ENCODE measurements at regions not wholly inside any gene's neighbourhood (a gene's known extent, or its start where the extent isn't known, plus 50 kb on each side); places are given as distances from the start of the nearest gene placed in this dataset.
"Not testable (repeated sequence)": the region's sequence is repeated elsewhere in the genome, so short reads cannot be mapped to it uniquely, and the experiment has no call there.

DNA sequence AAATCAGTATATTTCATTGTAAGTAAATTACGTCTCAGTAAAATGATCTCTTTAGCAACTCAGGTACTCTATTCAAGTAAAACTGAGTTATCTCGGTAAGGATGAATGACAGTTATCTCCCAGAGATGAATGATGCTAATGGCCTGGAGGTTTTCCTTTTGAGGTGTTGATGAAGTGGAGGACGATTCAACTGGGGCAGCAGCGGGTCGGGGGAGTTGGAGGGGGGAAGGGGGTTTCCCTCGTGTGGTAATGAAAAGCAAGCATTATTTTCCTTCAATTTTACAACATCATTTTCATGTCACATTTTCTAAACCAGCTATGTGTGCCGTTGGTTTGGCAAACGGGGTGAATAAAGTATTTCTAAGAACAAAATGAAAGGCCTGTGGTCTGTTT lies 92.4 kb upstream of the ATXN3L start:
- H3K79me1 ChIP-seq (ENCODE audit: low read length) = no peaks in the 10 kb centered on the region
- no peaks in the 10 kb centered on the region for H3K9me3 ChIP-seq (ENCODE audit: insufficient read depth, low read depth, low read length)
- no peak overlapping the region for H2BK120ac ChIP-seq (ENCODE audit: insufficient read depth, low read length, poor library complexity)
- H2BK5ac ChIP-seq (ENCODE audit: low read depth, low read length, poor library complexity) = no peak overlapping the region
- H2AFZ ChIP-seq (ENCODE audit: insufficient read depth, low read length, poor library complexity) = no peak overlapping the region
- no peaks in the 10 kb centered on the region for H3K36me3 ChIP-seq (ENCODE audit: control insufficient read depth in 1 of 2, insufficient read depth in 2 of 2, low read length in 2 of 2)
- H3K4me2 ChIP-seq (ENCODE audit: low read length) = no peak overlapping the region
- no peak overlapping the region for H3K14ac ChIP-seq (ENCODE audit: low read length)
- H3K79me2 ChIP-seq (ENCODE audit: control insufficient read depth, insufficient read depth, low read length, poor library complexity) = no peaks in the 10 kb centered on the region
- H4K8ac ChIP-seq (ENCODE audit: low read depth, low read length) = no peak overlapping the region
- no peak overlapping the region for H4K12ac ChIP-seq (ENCODE audit: low read depth, low read length)
- no peak overlapping the region for H2AK5ac ChIP-seq (ENCODE audit: low read length)
- no peak overlapping the region for H3K27ac ChIP-seq (ENCODE audit: low read depth, low read length)
- H3K27me3 ChIP-seq (ENCODE audit: insufficient read depth, low read length) = no peaks in the 10 kb centered on the region
- no peak overlapping the region for H3K4ac ChIP-seq (ENCODE audit: low read depth, low read length)
- H3K4me1 ChIP-seq (ENCODE audit: control insufficient read depth in 1 of 2, insufficient read depth in 2 of 2, low read length in 2 of 2) = no peaks in the 10 kb centered on the region
- H3K9ac ChIP-seq (ENCODE audit: low read length) = no peak overlapping the region
- H3K23ac ChIP-seq (ENCODE audit: low read length) = no peak overlapping the region
- no peak for DNase-seq
- no peak overlapping the region for H3K4me3 ChIP-seq (ENCODE audit: low read depth, low read length)
- no peak overlapping the region for H3K18ac ChIP-seq (ENCODE audit: low read length)
- no peak overlapping the region for H4K91ac ChIP-seq (ENCODE audit: low read depth, low read length)
- WGBS (ENCODE audit: extremely low coverage, insufficient coverage, insufficient read length) = no CpG with 5 or more reads among the region's 8 CpGs
- no peak overlapping the region for H2BK12ac ChIP-seq (ENCODE audit: low read length)

DNA sequence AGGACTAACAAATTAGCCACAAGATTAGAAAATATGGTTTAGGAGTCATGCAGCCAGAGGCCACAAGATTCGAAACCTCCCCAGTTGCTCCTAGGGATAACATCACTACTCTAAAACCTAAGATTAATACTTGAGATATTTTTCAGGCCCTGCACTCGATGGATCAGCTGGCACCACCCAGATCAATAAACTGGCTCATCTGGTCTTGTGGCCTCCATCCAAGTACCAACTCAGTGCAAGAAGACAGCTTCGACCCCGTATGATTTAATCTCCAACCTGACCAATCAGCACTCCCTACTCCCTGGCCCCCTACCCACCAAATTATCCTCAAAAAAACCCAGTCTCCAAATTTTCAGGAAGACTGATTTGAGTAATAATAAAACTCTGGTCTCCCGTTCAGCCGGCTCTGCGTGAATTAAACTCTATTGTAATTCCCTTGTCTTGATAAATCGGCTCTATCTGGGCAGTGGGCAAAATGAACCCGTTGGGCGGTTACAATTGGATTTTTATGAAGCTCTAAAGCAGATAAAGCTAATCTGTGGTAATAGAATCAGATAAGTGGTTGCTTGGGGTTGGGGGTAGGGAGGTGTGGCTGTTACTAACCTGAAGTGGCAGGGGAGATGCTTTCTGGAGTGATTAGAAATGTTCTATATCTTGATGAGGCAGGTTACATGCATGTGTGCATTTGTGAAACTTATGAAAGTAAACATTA lies 91.8 kb upstream of the ATXN3L start:
- no CpG with 5 or more reads among the region's 10 CpGs for WGBS (ENCODE audit: extremely low coverage, insufficient coverage, insufficient read length)

DNA sequence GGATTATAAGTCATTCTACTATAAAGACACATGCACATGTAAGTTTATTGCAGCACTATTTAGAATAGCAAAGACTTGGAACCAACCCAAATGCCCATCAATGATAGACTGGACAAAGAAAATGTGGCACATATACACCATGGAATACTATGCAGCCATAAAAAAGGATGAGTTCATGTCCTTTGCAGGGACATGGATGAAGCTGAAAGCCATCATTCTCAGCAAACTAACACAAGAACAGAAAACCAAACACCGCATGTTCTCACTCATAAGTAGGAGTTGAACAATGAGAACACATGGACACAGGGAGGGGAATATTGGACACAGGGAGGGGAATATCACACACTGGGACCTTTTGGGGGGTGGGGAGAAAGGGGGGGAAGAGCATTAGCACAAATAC lies 88.7 kb upstream of the ATXN3L start:
- not testable (repeated sequence) for H4K8ac ChIP-seq (ENCODE audit: low read depth, low read length); H3K9ac ChIP-seq (ENCODE audit: low read length); H2BK120ac ChIP-seq (ENCODE audit: insufficient read depth, low read length, poor library complexity); H3K4me3 ChIP-seq (ENCODE audit: low read depth, low read length); H3K27ac ChIP-seq (ENCODE audit: low read depth, low read length); H3K27me3 ChIP-seq (ENCODE audit: insufficient read depth, low read length); H3K4me1 ChIP-seq (ENCODE audit: control insufficient read depth in 1 of 2, insufficient read depth in 2 of 2, low read length in 2 of 2); H3K4ac ChIP-seq (ENCODE audit: low read depth, low read length); DNase-seq; H3K36me3 ChIP-seq (ENCODE audit: control insufficient read depth in 1 of 2, insufficient read depth in 2 of 2, low read length in 2 of 2); H3K9me3 ChIP-seq (ENCODE audit: insufficient read depth, low read depth, low read length); H2BK5ac ChIP-seq (ENCODE audit: low read depth, low read length, poor library complexity); H2BK12ac ChIP-seq (ENCODE audit: low read length); H3K23ac ChIP-seq (ENCODE audit: low read length); H3K4me2 ChIP-seq (ENCODE audit: low read length); H3K14ac ChIP-seq (ENCODE audit: low read length); H4K91ac ChIP-seq (ENCODE audit: low read depth, low read length); H3K18ac ChIP-seq (ENCODE audit: low read length); H3K79me1 ChIP-seq (ENCODE audit: low read length); H2AK5ac ChIP-seq (ENCODE audit: low read length); H3K79me2 ChIP-seq (ENCODE audit: control insufficient read depth, insufficient read depth, low read length, poor library complexity); H4K12ac ChIP-seq (ENCODE audit: low read depth, low read length); H2AFZ ChIP-seq (ENCODE audit: insufficient read depth, low read length, poor library complexity)
- no CpG with 5 or more reads among the region's 1 CpG for WGBS (ENCODE audit: extremely low coverage, insufficient coverage, insufficient read length)

More for the DNA sequence above, 91.8 kb upstream of the ATXN3L start:
- no peak overlapping the region for H3K27ac ChIP-seq (ENCODE audit: low read depth, low read length)
- no peak for DNase-seq
- no peak overlapping the region for H3K4me2 ChIP-seq (ENCODE audit: low read length)
- H2BK120ac ChIP-seq (ENCODE audit: insufficient read depth, low read length, poor library complexity) = no peak overlapping the region
- H3K79me2 ChIP-seq (ENCODE audit: control insufficient read depth, insufficient read depth, low read length, poor library complexity) = no peaks in the 10 kb centered on the region
- H3K23ac ChIP-seq (ENCODE audit: low read length) = no peak overlapping the region
- H3K9ac ChIP-seq (ENCODE audit: low read length) = no peak overlapping the region
- H2AFZ ChIP-seq (ENCODE audit: insufficient read depth, low read length, poor library complexity) = no peak overlapping the region
- H3K4ac ChIP-seq (ENCODE audit: low read depth, low read length) = no peak overlapping the region
- H3K4me3 ChIP-seq (ENCODE audit: low read depth, low read length) = no peak overlapping the region
- no peak overlapping the region for H4K8ac ChIP-seq (ENCODE audit: low read depth, low read length)
- no peaks in the 10 kb centered on the region for H3K4me1 ChIP-seq (ENCODE audit: control insufficient read depth in 1 of 2, insufficient read depth in 2 of 2, low read length in 2 of 2)
- H3K18ac ChIP-seq (ENCODE audit: low read length) = no peak overlapping the region
- no peaks in the 10 kb centered on the region for H3K79me1 ChIP-seq (ENCODE audit: low read length)
- H3K27me3 ChIP-seq (ENCODE audit: insufficient read depth, low read length) = no peaks in the 10 kb centered on the region
- no peak overlapping the region for H2BK12ac ChIP-seq (ENCODE audit: low read length)
- H2BK5ac ChIP-seq (ENCODE audit: low read depth, low read length, poor library complexity) = no peak overlapping the region
- no peaks in the 10 kb centered on the region for H3K9me3 ChIP-seq (ENCODE audit: insufficient read depth, low read depth, low read length)
- no peaks in the 10 kb centered on the region for H3K36me3 ChIP-seq (ENCODE audit: control insufficient read depth in 1 of 2, insufficient read depth in 2 of 2, low read length in 2 of 2)
- H4K91ac ChIP-seq (ENCODE audit: low read depth, low read length) = no peak overlapping the region
- no peak overlapping the region for H4K12ac ChIP-seq (ENCODE audit: low read depth, low read length)
- H2AK5ac ChIP-seq (ENCODE audit: low read length) = no peak overlapping the region
- H3K14ac ChIP-seq (ENCODE audit: low read length) = no peak overlapping the region

DNA sequence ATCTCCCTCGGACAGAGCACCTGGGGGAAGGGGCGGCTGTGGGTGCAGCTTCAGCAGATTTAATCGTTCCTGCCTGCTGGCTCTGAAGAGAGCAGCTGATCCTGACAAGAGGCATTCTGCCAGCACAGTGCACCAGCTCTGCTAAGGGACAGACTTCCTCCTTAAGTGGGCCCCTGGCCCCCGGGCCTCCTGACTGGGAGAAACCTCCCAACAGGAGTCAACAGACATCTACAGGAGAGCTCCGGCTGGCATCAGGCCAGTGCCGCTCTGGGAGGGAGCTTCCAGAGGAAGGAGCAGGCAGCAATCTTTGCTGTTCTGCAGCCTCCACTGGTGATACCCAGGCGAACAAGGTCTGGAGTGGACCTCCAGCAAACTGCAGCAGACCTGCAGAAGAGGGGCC lies 84.9 kb upstream of the ATXN3L start:
- not testable (repeated sequence) for H3K27me3 ChIP-seq (ENCODE audit: insufficient read depth, low read length); H3K4me2 ChIP-seq (ENCODE audit: low read length); H3K18ac ChIP-seq (ENCODE audit: low read length); H3K9me3 ChIP-seq (ENCODE audit: insufficient read depth, low read depth, low read length); H2BK5ac ChIP-seq (ENCODE audit: low read depth, low read length, poor library complexity); H2AK5ac ChIP-seq (ENCODE audit: low read length); H3K4ac ChIP-seq (ENCODE audit: low read depth, low read length); H3K79me2 ChIP-seq (ENCODE audit: control insufficient read depth, insufficient read depth, low read length, poor library complexity); H3K36me3 ChIP-seq (ENCODE audit: control insufficient read depth in 1 of 2, insufficient read depth in 2 of 2, low read length in 2 of 2); H3K4me1 ChIP-seq (ENCODE audit: control insufficient read depth in 1 of 2, insufficient read depth in 2 of 2, low read length in 2 of 2); H4K8ac ChIP-seq (ENCODE audit: low read depth, low read length); H2AFZ ChIP-seq (ENCODE audit: insufficient read depth, low read length, poor library complexity); H3K14ac ChIP-seq (ENCODE audit: low read length); H3K27ac ChIP-seq (ENCODE audit: low read depth, low read length); DNase-seq; H3K4me3 ChIP-seq (ENCODE audit: low read depth, low read length); H2BK120ac ChIP-seq (ENCODE audit: insufficient read depth, low read length, poor library complexity); H3K23ac ChIP-seq (ENCODE audit: low read length); H3K9ac ChIP-seq (ENCODE audit: low read length); H3K79me1 ChIP-seq (ENCODE audit: low read length); H4K91ac ChIP-seq (ENCODE audit: low read depth, low read length); H2BK12ac ChIP-seq (ENCODE audit: low read length)
- WGBS (ENCODE audit: extremely low coverage, insufficient coverage, insufficient read length) = no CpG with 5 or more reads among the region's 7 CpGs
- peak overlapping the region; percentile 30 for H4K12ac ChIP-seq (ENCODE audit: low read depth, low read length)

All from trophoblast cell (in vitro differentiated cells and primary cell).